GM19099 (cell line): ENCODE measurements at regions not wholly inside any gene's neighbourhood (a gene's known extent, or its start where the extent isn't known, plus 50 kb on each side); places are given as distances from the start of the nearest gene placed in this dataset.

Experiments used
- POLR2A ChIP-seq: IDR thresholded peaks from 3 replicates; pipeline ENCODE4 v1.6.1; 2011; ENCODE audit warnings: low read depth; ENCODE audit not compliant: insufficient read length; ENCODE audit errors: extremely low read depth

DNA sequence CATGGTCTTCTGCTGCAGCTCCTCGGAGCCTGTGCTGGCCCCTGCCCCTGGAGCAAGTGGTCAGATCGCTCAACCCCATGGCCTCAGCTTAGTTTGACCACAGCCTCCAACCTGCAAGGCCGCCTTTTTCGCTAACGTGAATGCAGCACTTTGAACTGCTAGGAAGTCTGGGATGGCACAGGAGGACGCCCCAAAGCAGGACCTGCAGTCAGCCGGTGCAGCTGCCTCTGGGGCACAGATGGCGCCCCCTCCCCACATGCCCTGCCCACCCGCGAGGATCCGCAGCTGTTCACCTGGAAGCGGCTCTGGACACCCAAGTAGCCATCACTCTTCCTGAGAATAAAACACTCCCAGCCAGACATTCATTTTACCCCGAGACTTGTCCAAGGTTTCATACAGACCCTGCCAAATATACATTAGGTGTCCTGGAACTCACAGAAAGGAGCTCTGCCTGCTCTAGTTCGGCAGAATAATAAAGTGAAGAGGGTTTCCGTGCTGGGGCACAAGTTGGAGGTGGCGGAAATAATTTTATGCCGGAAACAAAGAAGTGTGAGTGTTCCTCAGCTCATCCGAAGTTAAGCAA is 510.1 kb downstream of the EIPR1 start:
- TF ChIP-seq POLR2A, result no peak

GRCh38 chr2:2866459-2866858 is 511.2 kb downstream of the EIPR1 start:
- TF ChIP-seq POLR2A, result no peak

DNA sequence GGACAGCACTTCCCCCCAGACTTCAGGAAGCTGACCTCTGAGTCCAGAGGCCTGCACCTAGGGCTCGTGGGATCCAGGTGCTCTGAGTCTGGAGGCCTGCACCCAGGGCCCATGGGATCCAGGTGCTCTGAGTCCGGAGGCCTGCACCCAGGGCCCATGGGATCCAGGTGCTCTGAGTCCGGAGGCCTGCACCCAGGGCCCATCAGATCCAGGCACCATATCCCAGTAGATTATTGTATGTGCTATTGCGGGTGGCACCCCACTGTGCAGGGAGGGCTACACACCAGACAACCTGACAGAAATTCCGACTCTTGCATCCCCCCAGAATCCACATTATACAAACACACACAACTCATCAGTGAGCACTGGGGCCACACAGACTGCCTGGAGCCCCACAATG is 515.2 kb downstream of the EIPR1 start:
- no peak for TF ChIP-seq POLR2A

- no peak for TF ChIP-seq POLR2A
Measured at GRCh38 chr2:2861666-2862240, 515.9 kb downstream of the EIPR1 start.

GRCh38 chr2:2860589-2861300 is 516.9 kb downstream of the EIPR1 start:
- TF ChIP-seq POLR2A, result no peak

DNA sequence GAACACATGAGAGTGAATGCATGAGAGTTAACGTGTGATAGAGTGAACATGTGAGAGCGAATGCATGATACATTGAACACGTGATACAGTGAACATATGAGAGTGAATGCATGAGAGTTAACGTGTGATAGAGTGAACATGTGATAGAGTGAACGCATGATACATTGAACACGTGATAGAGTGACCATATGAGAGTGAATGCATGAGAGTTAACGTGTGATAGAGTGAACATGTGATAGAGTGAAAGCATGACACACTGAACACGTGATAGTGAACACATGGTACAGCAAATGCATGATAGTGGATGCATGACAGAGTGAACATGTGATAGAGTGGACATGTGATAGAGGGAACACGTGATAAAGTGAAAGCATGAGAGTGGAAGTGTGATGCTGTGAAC is 517.9 kb downstream of the EIPR1 start:
- no peak for TF ChIP-seq POLR2A

DNA sequence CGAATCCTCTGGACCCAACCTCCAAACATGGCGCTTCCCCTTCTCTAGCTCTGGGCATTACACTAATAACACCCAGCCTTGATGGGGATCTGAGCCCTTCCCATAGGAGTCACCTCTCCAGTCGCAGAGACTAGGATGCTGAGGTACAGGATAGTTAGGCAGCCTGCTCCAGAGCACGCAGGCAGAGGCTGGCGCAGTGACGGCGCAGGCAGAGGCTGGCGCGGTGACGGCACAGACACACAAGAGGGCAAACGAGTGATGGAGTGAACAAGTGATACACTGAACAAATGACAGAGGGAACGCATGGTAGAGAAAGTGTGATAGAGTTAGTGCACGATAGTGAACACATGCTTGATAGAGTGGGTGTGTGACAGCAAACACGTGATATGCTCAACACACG is 518.5 kb downstream of the EIPR1 start:
- TF ChIP-seq POLR2A, result no peak

DNA sequence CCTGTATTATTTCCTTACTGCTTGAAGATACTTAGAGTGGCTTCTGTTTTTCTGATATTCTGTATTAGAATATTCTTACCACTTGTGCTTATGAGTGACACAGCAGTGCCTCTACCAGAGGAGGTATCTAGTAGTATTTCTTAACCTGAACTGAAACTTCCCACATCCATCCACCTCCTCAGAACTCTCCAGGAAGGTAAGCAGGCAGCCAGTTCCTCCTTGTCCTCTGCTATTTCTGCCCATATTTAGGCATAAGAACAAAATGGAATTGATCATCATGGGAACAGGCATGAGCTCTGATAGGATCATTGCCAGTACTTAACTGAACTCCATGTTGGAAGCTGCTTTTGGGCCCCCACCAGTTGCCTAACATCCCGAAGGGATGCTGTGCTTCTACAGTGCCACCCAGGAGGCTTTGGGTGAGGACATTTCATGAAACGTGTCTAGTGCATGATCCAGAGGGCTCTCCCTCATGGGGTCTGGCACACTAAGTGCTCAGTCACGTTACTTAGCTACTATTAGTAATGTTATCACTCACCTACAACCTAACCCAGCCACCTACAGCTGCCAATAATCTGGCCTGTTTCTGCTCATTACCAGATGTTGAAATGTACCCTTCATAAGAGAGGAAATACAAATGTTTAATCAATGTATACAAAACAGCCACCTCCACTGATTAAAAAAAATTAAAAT is 520.7 kb downstream of the EIPR1 start:
- no peak for TF ChIP-seq POLR2A

DNA sequence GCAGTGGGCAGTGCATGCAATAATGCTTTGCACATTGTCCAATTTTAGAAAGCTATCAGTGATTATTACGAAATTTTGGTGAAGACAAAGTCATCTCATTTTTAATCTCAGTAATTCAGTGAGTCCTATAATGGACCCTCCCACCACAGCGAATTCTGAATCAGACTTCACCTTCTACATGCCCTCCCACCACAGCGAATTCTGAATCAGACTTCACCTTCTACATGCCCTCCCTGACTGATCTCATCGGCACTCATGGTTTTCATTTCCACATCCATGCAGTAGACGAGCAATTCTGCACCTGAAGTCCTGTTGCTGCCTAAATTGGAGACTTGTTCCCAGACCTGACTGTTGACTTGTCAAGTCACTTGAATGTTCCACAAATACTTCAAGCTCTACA is 522.3 kb downstream of the EIPR1 start:
- TF ChIP-seq POLR2A, result no peak

- TF ChIP-seq POLR2A, result no peak
Measured at GRCh38 chr2:2853346-2853745, 522.3 kb upstream of the MYT1L start.

- no peak for TF ChIP-seq POLR2A
Measured at GRCh38 chr2:2851806-2852777, 521.0 kb upstream of the MYT1L start.

GRCh38 chr2:2851316-2851715 is 520.2 kb upstream of the MYT1L start:
- TF ChIP-seq POLR2A, result no peak

- TF ChIP-seq POLR2A, result no peak
Measured at GRCh38 chr2:2850859-2851258, 519.8 kb upstream of the MYT1L start.

DNA sequence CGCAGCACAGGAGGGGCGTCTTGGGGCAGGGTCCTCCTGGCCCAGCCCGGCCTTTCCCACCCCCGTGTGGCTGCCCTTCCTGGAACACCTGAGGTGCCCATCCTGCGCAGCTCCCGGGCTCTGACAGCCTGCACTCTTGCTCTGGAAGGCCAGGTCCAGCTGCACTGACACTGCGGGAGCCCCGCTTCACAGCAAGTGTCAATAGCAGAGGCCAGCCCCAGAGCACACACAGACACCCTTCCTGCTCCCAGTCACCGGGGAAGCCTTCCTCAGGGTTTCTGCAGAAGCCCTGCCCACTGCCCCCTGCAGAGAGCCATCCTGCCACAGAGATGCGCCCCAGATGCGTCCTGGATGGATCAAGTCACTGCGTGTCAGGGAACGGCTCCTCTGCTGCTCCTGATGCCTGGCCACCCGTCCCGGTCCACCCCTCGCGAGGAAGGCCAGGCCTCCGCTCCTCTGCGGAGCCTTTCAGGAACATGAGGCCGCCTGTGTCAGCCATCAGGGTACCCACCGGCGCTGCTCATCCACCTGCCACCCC is 519.2 kb upstream of the MYT1L start:
- no peak for TF ChIP-seq POLR2A
